ENCODE measurements at regions not wholly inside any gene's neighbourhood (a gene's known extent, or its start where the extent isn't known, plus 50 kb on each side); places are given as distances from the start of the nearest gene placed in this dataset.
"Not testable (repeated sequence)": the region's sequence is repeated elsewhere in the genome, so short reads cannot be mapped to it uniquely, and the experiment has no call there.

GRCh38 chr10:6802759-6803426 is 222.8 kb upstream of the PRKCQ start:
- DNase-seq: no peak

GRCh38 chr10:6796231-6796630 is 216.2 kb upstream of the PRKCQ start:
- no peak for DNase-seq

- DNase-seq: no peak
These were observed 215.5 kb upstream of the PRKCQ start for GRCh38 chr10:6795541-6795940.

- not testable (repeated sequence) for DNase-seq
These were observed 214.8 kb upstream of the PRKCQ start for GRCh38 chr10:6794841-6795240.

DNA sequence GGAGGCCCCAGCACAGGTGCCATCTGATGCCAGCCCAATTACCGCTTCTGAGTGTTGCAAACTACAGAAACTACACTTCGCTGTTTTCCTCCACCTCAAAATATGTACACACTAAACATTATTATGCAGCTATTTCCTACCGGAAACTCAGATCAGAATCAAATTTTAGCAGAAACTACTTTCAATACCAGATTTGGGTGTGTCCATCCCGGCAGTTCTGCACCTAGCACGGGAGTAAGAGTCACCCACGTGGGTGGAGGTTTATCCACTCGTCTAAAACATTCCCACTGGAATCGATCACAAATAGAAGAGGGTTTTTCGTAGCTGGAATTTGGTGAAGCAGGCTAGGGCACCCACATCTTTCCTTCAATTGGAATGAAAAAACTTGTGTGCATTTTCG is 214.4 kb upstream of the PRKCQ start:
- DNase-seq: no peak

DNA sequence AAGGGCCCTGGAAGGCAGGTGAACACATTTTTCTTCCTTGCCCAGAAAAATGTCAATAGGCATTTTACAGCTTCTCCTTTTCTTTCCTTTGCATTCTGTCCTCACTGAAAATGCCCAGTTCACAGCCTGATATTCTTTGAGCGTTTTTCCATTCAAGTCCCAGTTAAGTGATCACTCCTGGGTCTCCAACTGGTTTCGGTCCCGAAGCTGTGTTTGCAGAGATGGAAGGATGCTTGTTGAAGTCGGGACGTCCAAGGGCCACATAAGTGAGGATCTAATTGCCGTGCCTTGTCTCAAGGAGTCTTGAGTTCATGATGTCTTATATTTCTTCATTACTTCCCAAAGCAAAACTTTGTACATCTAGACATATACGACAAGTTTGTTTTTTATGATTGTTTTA is 208.7 kb upstream of the PRKCQ start:
- no peak for DNase-seq

DNA sequence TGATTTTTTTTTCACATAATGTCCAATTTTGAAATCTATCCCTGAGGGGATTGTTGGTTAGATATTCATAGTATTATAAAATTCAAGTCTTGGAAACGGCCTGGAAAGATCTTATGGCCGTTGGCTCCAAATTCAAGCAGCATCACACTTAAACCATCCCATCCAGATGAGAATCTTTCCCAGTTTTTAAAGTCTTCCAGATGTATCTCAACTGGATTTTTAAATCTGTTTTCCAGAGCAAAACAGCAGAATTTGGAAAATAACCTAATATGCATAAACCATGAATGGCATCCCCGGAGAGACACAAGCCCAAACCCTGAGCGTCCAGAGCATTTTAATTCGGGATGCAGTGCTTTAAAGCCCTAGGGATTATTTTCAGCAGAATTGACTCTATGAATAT is 208.2 kb upstream of the PRKCQ start:
- DNase-seq: no peak

- DNase-seq: no peak
These were observed 207.6 kb upstream of the PRKCQ start for GRCh38 chr10:6787718-6788117.

DNA sequence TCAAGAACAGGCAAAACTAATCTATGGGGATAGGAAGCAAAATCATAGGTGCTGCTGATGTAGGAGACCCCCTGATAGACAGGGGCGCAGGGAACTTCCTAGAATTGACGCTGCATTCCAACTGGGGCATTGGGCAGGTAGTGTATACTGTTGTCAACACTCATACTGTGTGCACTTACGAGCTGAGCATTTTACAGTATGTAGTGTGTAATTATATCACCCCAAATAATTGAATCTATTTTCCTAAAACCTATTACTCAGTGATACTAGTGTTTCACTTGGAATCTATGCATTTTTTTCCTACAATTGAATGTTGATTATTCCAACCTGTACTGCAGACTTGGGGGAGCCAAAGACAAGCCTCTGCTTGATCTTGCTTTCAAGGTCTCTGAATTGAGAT is 207.0 kb upstream of the PRKCQ start:
- no peak for DNase-seq

GRCh38 chr10:6786579-6787031 is 206.5 kb upstream of the PRKCQ start:
- DNase-seq: no peak

DNA sequence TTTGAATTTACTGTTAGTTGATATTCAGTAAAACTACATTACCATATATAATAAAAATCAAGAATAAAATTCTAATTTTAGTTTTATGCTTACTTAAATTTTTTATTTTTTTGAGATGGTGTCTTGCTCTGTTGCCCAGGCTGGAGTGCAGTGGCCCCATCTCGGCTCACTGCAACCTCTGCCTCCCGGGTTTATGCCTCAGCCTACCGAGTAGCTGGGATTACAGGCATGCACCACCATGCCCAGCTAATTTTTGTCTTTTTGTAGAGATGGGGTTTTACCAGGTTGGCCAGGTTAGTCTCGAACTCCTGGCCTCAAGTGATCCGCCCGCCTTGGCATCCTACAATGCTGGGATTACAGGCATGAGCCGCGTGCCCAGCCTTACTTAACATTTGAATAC is 204.4 kb upstream of the PRKCQ start:
- DNase-seq: not testable (repeated sequence)

DNA sequence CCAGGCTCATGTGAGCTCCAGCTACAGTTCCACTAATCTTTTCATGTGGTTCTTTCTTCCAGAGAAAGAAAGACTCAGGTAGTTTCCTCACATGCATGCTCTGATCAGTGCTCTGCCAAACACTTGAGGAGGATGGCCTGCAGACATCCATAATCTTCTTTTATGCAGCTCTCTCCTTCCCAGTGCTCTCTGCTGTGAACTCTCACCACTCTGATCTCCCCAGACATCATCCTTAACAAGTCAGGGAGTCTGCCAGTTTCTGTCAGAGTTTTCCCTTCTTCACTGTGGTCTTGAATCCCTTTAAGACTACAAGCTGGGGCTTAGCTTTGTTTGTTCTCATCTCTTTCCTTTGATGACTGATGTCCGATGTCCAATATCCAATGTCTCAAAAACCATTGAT is 203.4 kb upstream of the PRKCQ start:
- no peak for DNase-seq

DNA sequence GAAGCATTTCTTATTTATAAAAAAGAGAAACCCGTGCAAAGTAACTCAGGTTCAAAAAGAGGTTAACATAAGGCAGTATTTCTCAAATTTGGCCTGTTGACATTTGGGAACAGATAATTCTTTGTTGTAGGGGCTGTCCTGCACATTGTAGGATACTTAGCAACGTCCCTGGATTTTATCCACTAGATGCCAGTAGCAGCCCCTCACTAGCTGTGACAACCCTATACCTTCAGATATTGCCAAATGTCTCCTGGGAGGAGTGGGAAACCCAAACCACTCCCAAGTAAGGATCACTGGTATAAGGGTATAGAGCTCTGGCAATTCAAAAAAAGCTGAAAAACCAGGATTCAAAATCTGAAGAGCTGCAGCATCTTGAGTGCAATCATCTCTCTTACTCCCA is 202.3 kb upstream of the PRKCQ start:
- DNase-seq: no peak

DNA sequence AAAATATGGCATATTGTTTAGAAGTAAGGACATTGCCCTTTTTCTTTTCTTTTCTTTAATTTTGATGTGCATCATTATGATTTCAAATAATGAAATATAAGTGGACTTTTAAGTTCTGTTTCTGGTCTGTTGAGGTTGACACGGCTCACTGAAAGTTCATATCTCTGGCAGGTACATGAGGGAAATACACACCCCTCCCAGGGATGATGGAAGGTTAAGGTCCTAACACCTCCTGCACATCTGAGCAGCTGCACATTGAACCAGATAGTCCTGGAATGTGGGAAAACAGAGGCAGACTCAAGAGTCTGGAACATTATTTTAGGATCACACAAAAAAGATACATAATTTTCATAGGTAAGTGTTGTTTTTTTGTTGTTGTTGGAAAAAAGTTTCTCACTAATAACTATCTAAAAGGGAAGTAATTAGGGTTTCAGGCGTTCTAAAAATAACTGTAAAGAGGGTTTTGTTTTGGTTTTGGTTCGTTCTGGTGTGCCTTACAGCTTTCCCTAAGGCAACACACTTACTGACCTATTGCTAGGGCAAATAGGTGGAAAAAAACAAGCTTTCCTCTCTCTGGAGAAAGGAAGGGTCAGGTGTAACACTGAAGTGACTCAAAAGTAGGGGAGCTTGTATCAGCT is 201.2 kb upstream of the PRKCQ start:
- DNase-seq: no peak

- no peak for DNase-seq
These were observed 200.1 kb upstream of the PRKCQ start for GRCh38 chr10:6780008-6780677.

- DNase-seq: no peak
These were observed 199.1 kb upstream of the PRKCQ start for GRCh38 chr10:6778992-6779701.

DNA sequence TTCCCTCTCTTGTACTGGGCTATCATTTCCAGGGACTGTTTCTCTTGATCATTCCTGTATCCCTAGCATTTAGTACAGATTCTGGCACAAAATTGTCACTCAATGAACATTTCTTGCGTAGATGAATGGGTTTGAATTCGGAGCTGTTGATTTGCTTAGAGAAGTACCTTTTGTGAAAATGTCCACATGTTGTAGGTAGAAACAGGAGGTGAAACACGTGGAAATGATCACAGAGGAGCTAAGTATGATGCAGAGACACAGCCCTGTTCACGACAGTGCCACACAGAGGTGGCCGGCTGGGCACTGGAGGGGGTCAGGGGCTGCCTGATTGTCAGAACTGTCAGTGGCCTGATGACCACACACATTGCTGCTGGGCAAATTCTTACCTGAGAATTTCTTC is 196.1 kb upstream of the PRKCQ start:
- DNase-seq: no peak

DNA sequence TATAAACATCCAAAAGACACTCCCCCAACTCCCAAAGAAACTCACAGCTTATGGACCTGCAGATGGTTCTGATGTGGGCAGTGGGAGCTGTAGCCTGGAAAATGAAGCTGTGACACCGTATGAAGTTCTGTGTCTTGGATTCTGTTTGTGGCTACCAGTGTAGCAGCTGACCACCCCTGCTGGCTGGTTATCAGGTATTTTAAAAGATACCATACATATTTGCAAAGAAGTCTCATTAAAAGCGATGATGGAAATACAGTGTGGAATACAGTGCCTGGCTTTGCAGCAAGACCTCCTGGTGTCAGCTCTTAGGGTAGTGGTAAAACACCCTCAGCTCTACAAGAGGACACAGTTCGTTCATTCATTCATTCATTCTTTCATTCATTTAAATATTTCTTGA is 194.3 kb upstream of the PRKCQ start:
- no peak for DNase-seq

- DNase-seq: no peak
These were observed 191.3 kb upstream of the PRKCQ start for GRCh38 chr10:6771331-6771730.

DNA sequence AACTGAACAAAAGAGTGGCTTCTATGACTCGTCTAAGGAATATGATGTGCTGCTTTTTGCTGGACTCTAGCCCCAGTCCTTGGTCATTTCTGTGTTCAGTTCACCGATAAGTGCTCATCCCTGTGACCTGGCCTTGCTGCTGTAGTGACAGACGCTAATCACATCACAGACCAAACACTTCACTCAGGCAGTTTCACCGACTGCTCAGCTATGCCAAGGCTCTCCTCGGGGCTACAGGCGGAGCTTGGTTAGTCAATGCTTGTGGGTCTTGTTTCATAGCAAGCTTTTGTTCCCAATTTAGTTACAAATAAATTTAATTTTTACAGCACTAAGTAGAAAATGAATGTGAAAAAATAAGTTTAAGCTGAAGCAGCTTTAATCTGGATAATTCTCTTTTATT is 190.8 kb upstream of the PRKCQ start:
- no peak for DNase-seq

GRCh38 chr10:6769704-6770417 is 189.8 kb upstream of the PRKCQ start:
- DNase-seq: no peak

DNA sequence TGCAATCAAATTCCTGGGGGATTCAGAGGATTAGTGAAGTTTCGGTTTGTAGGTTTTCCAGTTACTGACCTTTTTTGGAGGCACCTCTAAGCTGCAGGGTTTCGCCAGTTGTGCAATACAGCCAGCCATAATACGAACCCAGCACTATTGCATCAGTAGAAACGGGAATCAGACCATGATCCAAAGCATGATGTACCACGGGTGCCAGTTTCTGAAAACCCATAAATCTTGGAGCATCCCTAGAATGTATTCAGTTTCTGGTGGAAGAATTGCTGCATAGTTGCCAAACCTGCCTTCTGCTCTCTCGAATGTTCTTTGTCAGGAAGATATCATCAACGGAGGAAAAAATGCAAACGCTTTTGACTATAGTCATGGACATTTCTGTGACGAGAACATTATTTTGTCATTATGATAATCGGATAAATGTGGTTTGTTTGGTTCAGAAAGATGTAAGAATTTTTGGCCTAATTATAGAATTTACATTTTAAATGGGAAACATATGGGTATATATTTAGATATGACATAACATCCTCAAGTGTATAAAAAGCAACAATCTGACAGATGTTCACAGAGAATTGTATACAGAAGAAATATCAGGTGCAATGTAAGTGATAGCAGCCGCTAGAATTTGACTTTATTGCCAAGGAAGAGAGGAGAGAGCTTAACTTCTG is 186.2 kb upstream of the PRKCQ start:
- no peak for DNase-seq

Measured in T-helper 9 cell (primary cell).